Stimulated activated effector memory CD8-positive, alpha-beta T cell treated with anti-CD3 and anti-CD28 coated beads, Interleukin-12 subunit alpha, Interleukin-12 subunit beta, amount 100 ng/mL, for 72 hours (primary cell): ENCODE measurements at regions not wholly inside any gene's neighbourhood (a gene's known extent, or its start where the extent isn't known, plus 50 kb on each side); places are given as distances from the start of the nearest gene placed in this dataset.
"Not testable (repeated sequence)": the region's sequence is repeated elsewhere in the genome, so short reads cannot be mapped to it uniquely, and the experiment has no call there.

ENCODE experiments used
- ATAC-seq: fragments of 150-1000 bp; cut with Tn5 transposase; 2 replicates; pipeline ENCODE4 v1.10.0; 2021
- DNase-seq, 2 donors: peaks; one replicate each; pipeline ENCODE4 v3.0.0; 2021 to 2022; ENCODE audit warnings: low spot score in 2 of 2
- H3K27ac Mint-ChIP-seq: one replicate; pipeline ENCODE4 v1.8.0; 2022; ENCODE audit warnings: mild to moderate bottlenecking, mixed read lengths
- H3K36me3 Mint-ChIP-seq: one replicate; pipeline ENCODE4 v1.8.0; 2022; ENCODE audit warnings: mild to moderate bottlenecking, mixed read lengths
- H3K4me1 Mint-ChIP-seq: one replicate; pipeline ENCODE4 v1.8.0; 2022; ENCODE audit warnings: mixed read lengths
- H3K4me3 Mint-ChIP-seq: one replicate; pipeline ENCODE4 v1.8.0; 2022; ENCODE audit warnings: mild to moderate bottlenecking, mixed read lengths
- H3K9me3 Mint-ChIP-seq: one replicate; pipeline ENCODE4 v1.8.0; 2022; ENCODE audit warnings: mixed read lengths

DNA sequence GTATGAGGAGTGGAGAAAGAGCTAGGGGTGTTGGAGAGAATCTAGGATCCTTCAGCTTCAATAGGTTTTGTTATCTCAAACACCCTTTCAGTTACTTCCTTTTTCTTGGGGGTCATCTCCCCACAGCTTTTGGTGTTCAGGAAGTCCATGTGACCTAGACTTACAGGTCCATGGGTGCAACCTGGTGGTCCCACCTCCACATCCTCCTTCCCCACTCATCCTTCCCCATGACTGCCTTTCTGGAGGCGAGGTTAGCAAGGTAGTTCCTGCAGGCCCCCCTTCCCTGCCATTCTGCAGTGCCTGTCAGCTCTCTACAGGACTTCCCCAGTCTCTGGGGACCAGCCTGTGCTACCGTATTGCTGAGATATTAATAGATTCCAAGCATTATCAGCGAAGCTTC, 107.6 kb downstream of the TMEM17 start:
- no peaks in the 10 kb centered on the region for H3K4me1 Mint-ChIP-seq
- no peak overlapping the region for H3K4me3 Mint-ChIP-seq
- no peaks in the 10 kb centered on the region for H3K9me3 Mint-ChIP-seq
- no peak overlapping the region for H3K27ac Mint-ChIP-seq
- ATAC-seq (no peak), DNase-seq (no peak)
- no peaks in the 10 kb centered on the region for H3K36me3 Mint-ChIP-seq

DNA sequence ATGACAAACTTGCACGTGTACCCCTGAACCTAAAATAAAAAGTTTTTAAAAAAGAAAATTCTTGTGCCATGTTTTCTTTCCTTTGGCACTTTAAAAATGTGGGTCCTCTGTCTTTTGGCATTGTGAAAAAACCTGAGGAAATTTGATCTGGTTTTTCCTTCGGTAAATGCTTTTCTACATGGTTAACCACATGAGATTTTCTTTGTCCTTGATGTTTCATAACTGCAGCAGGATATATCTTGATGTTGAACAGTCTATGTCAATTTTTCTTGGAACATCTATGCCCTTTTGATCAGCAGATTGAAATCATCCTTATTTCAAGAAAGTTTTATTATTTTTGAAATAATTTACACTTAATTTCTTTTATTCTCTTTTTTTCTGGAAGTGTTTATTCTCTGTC, 109.1 kb downstream of the TMEM17 start:
- ATAC-seq (no peak), DNase-seq (no peak)
- Mint-ChIP-seq H3K9me3 (no peaks in the 10 kb centered on the region), H3K4me3 (no peak overlapping the region), H3K4me1 (no peaks in the 10 kb centered on the region), H3K27ac (no peak overlapping the region), H3K36me3 (no peaks in the 10 kb centered on the region)

GRCh38 chr2:62393293-62393692, 112.7 kb downstream of the TMEM17 start:
- Mint-ChIP-seq H3K27ac (no peak overlapping the region), H3K9me3 (no peaks in the 10 kb centered on the region), H3K4me1 (no peaks in the 10 kb centered on the region), H3K4me3 (no peak overlapping the region), H3K36me3 (no peaks in the 10 kb centered on the region)
- no peak for ATAC-seq
- DNase-seq, result no peak

DNA sequence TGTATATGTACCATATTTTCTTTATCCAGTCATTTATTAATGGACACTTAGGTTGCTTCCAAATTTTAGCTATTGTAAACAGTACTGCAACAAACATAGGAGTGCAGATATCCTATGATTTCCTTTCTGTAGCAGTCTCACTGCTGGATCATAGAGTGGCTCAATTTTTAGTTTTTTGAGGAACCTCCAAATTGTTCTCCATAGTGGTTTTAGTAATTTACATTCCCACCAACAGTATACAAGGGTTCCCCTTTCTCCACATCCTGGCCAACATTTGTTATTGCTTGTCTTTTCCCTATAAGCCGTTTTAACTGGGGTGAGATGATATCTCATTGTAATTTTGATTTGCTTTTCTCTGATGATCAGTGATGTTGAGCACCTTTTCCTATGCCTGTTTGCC, 114.3 kb downstream of the TMEM17 start:
- Mint-ChIP-seq H3K9me3 (no peaks in the 10 kb centered on the region), H3K4me3 (no peak overlapping the region), H3K4me1 (no peaks in the 10 kb centered on the region), H3K36me3 (no peaks in the 10 kb centered on the region), H3K27ac (no peak overlapping the region)
- ATAC-seq, result no peak
- no peak for DNase-seq

DNA sequence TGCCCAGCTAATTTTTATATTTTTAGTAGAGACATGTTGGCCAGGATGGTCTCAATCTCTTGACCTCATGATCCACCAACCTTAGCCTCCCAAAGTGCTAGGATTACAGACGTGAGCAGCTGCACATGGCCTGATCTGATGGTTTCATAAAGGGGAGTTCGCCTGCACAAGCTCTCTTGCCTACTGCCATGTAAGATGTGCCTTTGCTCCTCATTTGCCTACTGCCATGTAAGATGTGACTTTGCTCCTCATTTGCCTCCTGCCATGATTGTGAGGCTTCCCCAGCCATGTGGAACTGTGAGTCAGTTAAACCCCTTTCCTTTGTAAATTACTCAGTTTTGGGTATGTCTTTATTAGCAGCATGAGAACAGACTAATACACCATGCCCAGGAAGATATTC, 119.6 kb downstream of the TMEM17 start:
- not testable (repeated sequence) for H3K4me1 Mint-ChIP-seq, ATAC-seq

DNA sequence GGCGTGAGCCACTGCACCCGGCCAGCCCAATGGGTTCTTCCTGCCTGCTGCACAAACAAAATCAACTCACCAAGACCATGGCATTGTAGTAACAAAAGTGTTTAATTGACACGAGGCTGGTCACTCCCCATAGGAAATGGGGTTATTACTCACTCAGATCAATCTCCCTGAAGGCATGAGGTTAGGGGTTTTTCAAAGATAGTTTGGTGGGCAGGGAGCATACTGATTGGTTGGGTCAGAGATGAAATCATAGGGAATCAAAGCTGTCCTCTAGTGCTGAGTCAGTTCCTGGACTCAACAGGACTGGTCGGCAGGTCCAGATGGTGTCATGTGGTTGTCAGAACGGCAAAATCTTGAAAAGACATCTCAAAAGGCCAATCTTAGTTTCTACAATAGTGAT, 122.1 kb downstream of the TMEM17 start:
- Mint-ChIP-seq H3K27ac (no peak overlapping the region), H3K36me3 (no peaks in the 10 kb centered on the region), H3K4me1 (peaks cover 5% of the 10 kb centered on the region), H3K4me3 (no peak overlapping the region), H3K9me3 (peaks cover 4% of the 10 kb centered on the region)
- DNase-seq (no peak), ATAC-seq (peak; percentile 63)

More for the DNA sequence above, 119.6 kb downstream of the TMEM17 start:
- H3K36me3 Mint-ChIP-seq, H3K27ac Mint-ChIP-seq, DNase-seq, H3K4me3 Mint-ChIP-seq, H3K9me3 Mint-ChIP-seq: not testable (repeated sequence)

GRCh38 chr2:62382757-62383156, 123.2 kb downstream of the TMEM17 start:
- Mint-ChIP-seq H3K27ac (no peak overlapping the region), H3K36me3 (no peaks in the 10 kb centered on the region), H3K4me3 (no peak overlapping the region), H3K4me1 (peaks cover 5% of the 10 kb centered on the region), H3K9me3 (peaks cover 4% of the 10 kb centered on the region)
- DNase-seq (no peak), ATAC-seq (no peak)

DNA sequence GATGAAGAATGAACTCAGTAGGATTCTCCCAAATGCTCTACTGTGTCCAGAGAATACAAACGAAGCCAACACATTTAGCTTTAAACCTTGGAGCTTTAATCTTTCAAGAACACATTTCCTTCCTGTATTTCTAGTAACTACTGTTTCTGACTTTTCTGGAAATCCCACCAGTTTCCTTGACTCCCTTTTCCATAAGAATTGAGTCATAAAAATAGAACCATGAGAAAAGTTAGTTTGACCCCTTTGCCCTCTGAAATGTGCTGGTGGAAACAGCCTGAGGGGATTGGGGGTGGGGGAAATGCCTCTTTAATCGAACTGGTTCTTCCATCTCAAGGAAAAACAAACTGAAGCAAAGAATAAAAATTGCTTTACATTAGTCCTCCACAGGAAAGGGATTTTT, 123.9 kb downstream of the TMEM17 start:
- Mint-ChIP-seq H3K4me3 (no peak overlapping the region), H3K9me3 (peaks cover 4% of the 10 kb centered on the region), H3K4me1 (peaks cover 5% of the 10 kb centered on the region), H3K36me3 (no peaks in the 10 kb centered on the region), H3K27ac (no peak overlapping the region)
- ATAC-seq (no peak), DNase-seq (no peak)

- H3K4me1 Mint-ChIP-seq, result peaks cover 5% of the 10 kb centered on the region
- ATAC-seq (no peak), DNase-seq (no peak)
- no peak overlapping the region for H3K4me3 Mint-ChIP-seq
- no peaks in the 10 kb centered on the region for H3K36me3 Mint-ChIP-seq
- peaks cover 4% of the 10 kb centered on the region for H3K9me3 Mint-ChIP-seq
- H3K27ac Mint-ChIP-seq, result no peak overlapping the region
Observed at GRCh38 chr2:62381656-62382055, 124.3 kb downstream of the TMEM17 start.

DNA sequence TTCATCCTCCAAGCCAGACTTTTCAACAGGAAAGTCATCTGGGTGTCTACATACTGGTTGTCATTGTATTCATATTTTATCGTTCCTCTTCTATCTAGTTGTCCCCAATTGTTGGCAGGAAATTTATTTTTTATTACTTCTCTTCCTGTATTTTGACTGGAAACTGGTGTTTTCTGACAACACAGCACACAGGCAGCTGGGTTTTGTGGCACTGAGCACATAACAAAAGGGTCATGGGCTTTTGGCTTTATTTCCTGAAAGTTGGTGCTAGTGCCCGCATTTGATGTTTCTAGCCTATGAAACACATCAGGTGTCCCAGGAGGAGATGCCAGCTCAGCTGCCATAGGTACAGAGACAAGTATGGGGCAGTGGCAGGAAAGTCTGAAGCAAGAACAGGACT, 126.4 kb downstream of the TMEM17 start:
- H3K4me3 Mint-ChIP-seq, result no peak overlapping the region
- peaks cover 5% of the 10 kb centered on the region for H3K4me1 Mint-ChIP-seq
- peaks cover under 1% of the 10 kb centered on the region for H3K9me3 Mint-ChIP-seq
- no peak for DNase-seq
- H3K27ac Mint-ChIP-seq, result no peak overlapping the region
- no peaks in the 10 kb centered on the region for H3K36me3 Mint-ChIP-seq
- ATAC-seq, result no peak

DNA sequence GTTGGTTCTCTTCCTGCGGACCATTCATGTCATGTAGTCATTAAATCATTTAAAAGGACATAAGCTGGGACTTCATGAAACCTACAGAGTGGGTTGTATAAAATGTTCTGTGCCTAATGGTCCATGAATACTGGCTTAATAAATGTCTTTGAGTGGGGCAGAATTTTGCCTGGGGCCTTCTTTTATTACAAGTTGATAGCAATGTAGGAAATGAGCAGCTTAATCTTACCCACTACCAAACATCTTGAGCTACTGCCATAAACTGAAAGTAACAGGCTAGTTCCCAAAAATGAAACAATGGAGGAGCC, 130.9 kb downstream of the TMEM17 start:
- DNase-seq (no peak), ATAC-seq (no peak)
- Mint-ChIP-seq H3K27ac (no peak overlapping the region), H3K36me3 (no peaks in the 10 kb centered on the region), H3K9me3 (peaks cover 4% of the 10 kb centered on the region), H3K4me3 (no peak overlapping the region), H3K4me1 (no peaks in the 10 kb centered on the region)

DNA sequence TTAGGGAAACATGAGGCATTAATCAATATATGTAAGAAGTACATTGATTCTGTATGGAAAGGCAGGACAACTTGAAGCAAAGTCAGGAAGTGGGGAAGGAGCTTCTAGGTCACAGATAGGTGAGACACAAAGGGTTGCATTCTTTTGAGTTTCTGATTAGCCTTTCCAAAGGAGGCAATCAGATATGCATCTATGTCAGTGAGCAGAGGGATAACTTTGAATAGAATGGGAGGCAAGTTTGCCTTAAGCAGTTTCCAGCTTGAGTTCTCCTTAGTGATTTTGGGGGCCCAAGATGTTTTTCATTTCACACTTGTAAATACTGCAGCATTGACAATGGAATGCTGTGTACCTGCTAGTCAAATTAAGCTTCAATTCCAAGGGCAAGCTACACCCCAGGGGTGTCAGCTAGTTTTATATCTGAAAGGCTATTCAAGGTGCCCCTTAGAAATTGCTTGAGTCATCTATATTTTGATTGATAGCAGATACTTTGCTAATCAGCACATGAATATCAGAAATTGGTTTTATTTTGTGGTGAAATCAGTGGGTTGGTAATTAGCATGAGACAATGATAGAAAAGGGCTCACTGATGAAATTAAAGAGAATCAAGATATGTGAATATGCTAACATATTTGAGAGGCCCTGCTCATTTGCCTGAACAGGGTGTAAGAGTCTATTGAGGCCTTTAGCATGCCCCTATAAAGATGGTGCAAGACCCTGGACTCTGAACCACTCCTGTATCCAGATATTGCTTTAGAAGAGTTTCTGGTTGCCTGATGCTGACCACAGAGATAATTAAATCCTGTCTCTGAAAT, 131.5 kb downstream of the TMEM17 start:
- no peak for ATAC-seq
- Mint-ChIP-seq H3K4me3 (no peak overlapping the region), H3K27ac (no peak overlapping the region), H3K9me3 (peaks cover 4% of the 10 kb centered on the region), H3K4me1 (no peaks in the 10 kb centered on the region), H3K36me3 (no peaks in the 10 kb centered on the region)
- DNase-seq, result no peak

GRCh38 chr2:62372824-62373223, 133.2 kb downstream of the TMEM17 start:
- Mint-ChIP-seq H3K4me3 (no peak overlapping the region), H3K9me3 (peaks cover 4% of the 10 kb centered on the region), H3K36me3 (no peaks in the 10 kb centered on the region), H3K27ac (no peak overlapping the region), H3K4me1 (no peaks in the 10 kb centered on the region)
- ATAC-seq, result no peak
- no peak for DNase-seq

DNA sequence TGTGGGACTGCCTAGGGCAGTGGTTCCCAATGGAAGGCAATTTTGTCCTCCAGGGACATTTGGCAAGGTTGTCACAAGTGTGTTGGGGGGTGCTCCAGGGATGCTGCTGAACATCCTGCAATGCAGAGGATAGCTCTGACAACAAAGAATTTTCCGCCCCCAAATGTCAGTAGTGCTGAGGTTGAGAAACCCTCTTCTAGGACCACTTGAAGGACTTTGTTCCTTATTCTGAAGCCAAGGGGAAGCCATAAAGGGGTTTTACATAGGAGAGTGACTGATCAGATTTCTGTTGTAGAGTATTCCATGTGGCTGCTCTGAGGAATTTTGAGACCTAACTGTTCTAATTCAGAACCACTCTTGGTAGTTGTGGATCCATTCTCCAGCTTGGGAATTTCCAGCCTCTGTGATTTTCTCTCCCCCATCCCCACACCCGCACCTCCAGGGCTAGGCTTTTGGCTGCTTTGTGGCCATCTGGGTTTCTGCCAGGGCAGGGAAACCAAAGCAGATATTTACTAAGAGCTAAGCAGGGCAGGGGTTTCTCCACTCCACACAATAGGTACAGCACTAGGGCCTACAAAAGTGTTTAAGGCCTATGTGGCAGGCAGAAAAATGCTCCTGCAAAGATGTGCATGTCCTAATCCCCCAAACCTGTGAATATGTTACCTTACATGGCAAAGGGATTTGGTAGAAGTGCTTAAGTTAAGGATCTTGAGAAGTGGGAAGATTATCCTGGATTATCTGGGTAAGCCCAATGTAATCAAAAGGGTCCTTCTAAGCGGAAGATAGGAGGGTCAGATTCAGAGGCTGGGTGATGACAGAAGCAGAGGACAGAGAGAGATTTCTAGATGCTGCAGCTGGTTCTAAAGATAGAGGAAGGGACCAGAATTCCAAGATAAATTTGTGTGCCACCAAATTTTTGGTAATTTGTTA, 135.4 kb downstream of the TMEM17 start:
- H3K9me3 Mint-ChIP-seq, result peaks cover 4% of the 10 kb centered on the region
- DNase-seq, result no peak
- no peak for ATAC-seq
- H3K4me3 Mint-ChIP-seq, result no peak overlapping the region
- H3K27ac Mint-ChIP-seq, result no peak overlapping the region
- no peaks in the 10 kb centered on the region for H3K4me1 Mint-ChIP-seq
- H3K36me3 Mint-ChIP-seq, result no peaks in the 10 kb centered on the region

GRCh38 chr2:62369541-62370202, 136.3 kb downstream of the TMEM17 start:
- Mint-ChIP-seq H3K27ac (peak overlapping the region; percentile 6), H3K9me3 (peaks cover 4% of the 10 kb centered on the region), H3K4me1 (no peaks in the 10 kb centered on the region), H3K4me3 (no peak overlapping the region), H3K36me3 (no peaks in the 10 kb centered on the region)
- DNase-seq (no peak), ATAC-seq (peak; percentile 19)
